ENCODE measurements at regions not wholly inside any gene's neighbourhood (a gene's known extent, or its start where the extent isn't known, plus 50 kb on each side); places are given as distances from the start of the nearest gene placed in this dataset.

- intact Hi-C loops (cut with micrococcal nuclease) = no loop called here
- no peak for TF ChIP-seq CTCF (IDR thresholded peaks at IDR 0.05; ENCODE audit: unreplicated experiment)
- Mint-ChIP-seq H3K4me1 (ENCODE audit: insufficient read depth, unreplicated experiment) (no peaks in the 10 kb centered on the region), H3K9me3 (ENCODE audit: unreplicated experiment) (peaks cover 9% of the 10 kb centered on the region), H3K27ac (ENCODE audit: low read depth, unreplicated experiment) (no peak overlapping the region), H3K4me3 (ENCODE audit: unreplicated experiment) (no peak overlapping the region), H3K27me3 (ENCODE audit: insufficient read depth, unreplicated experiment) (no peaks in the 10 kb centered on the region), H3K36me3 (ENCODE audit: insufficient read depth, unreplicated experiment) (no peaks in the 10 kb centered on the region)
- DNase-seq (ENCODE audit: unreplicated experiment) = no peak
- no TSS peak for BruUV-seq (replicated peaks)
- POLR2A ChIA-PET = no interaction called here
- CTCF ChIA-PET = no interaction called here
These were observed 837.6 kb upstream of the NXPH2 start for GRCh38 chr2:139617747-139618146.

GRCh38 chr2:139613264-139613663, 833.1 kb upstream of the NXPH2 start:
- no peak for TF ChIP-seq CTCF (IDR thresholded peaks at IDR 0.05; ENCODE audit: unreplicated experiment)
- no peak for DNase-seq (ENCODE audit: unreplicated experiment)
- H3K4me3 Mint-ChIP-seq (ENCODE audit: unreplicated experiment) = no peak overlapping the region
- peaks cover 8% of the 10 kb centered on the region for H3K9me3 Mint-ChIP-seq (ENCODE audit: unreplicated experiment)
- intact Hi-C loops (cut with micrococcal nuclease) = no loop called here
- no TSS peak for BruUV-seq (replicated peaks)
- no peaks in the 10 kb centered on the region for H3K36me3 Mint-ChIP-seq (ENCODE audit: insufficient read depth, unreplicated experiment)
- H3K27ac Mint-ChIP-seq (ENCODE audit: low read depth, unreplicated experiment) = no peak overlapping the region
- ChIA-PET POLR2A (no interaction called here), CTCF (no interaction called here)
- no peaks in the 10 kb centered on the region for H3K27me3 Mint-ChIP-seq (ENCODE audit: insufficient read depth, unreplicated experiment)
- no peaks in the 10 kb centered on the region for H3K4me1 Mint-ChIP-seq (ENCODE audit: insufficient read depth, unreplicated experiment)

GRCh38 chr2:139610512-139610911, 830.3 kb upstream of the NXPH2 start:
- Mint-ChIP-seq H3K27ac (ENCODE audit: low read depth, unreplicated experiment) (no peak overlapping the region), H3K9me3 (ENCODE audit: unreplicated experiment) (peaks cover 18% of the 10 kb centered on the region), H3K27me3 (ENCODE audit: insufficient read depth, unreplicated experiment) (no peaks in the 10 kb centered on the region), H3K4me3 (ENCODE audit: unreplicated experiment) (no peak overlapping the region), H3K4me1 (ENCODE audit: insufficient read depth, unreplicated experiment) (no peaks in the 10 kb centered on the region), H3K36me3 (ENCODE audit: insufficient read depth, unreplicated experiment) (no peaks in the 10 kb centered on the region)
- CTCF ChIA-PET = no interaction called here
- BruUV-seq (replicated peaks) = no TSS peak
- no peak for TF ChIP-seq CTCF (IDR thresholded peaks at IDR 0.05; ENCODE audit: unreplicated experiment)
- DNase-seq (ENCODE audit: unreplicated experiment) = no peak
- POLR2A ChIA-PET = no interaction called here
- intact Hi-C loops (cut with micrococcal nuclease) = no loop called here

- peaks cover 25% of the 10 kb centered on the region for H3K9me3 Mint-ChIP-seq (ENCODE audit: unreplicated experiment)
These were observed 828.9 kb upstream of the NXPH2 start for GRCh38 chr2:139609109-139609508.

More at GRCh38 chr2:139609109-139609508, 828.9 kb upstream of the NXPH2 start:
- no peaks in the 10 kb centered on the region for H3K4me1 Mint-ChIP-seq (ENCODE audit: insufficient read depth, unreplicated experiment)
- no peak for TF ChIP-seq CTCF (IDR thresholded peaks at IDR 0.05; ENCODE audit: unreplicated experiment)
- no peak overlapping the region for H3K27ac Mint-ChIP-seq (ENCODE audit: low read depth, unreplicated experiment)
- no peak overlapping the region for H3K4me3 Mint-ChIP-seq (ENCODE audit: unreplicated experiment)
- ChIA-PET CTCF (no interaction called here), POLR2A (no interaction called here)
- no peak for DNase-seq (ENCODE audit: unreplicated experiment)
- intact Hi-C loops (cut with micrococcal nuclease) = no loop called here
- no peaks in the 10 kb centered on the region for H3K27me3 Mint-ChIP-seq (ENCODE audit: insufficient read depth, unreplicated experiment)
- BruUV-seq (replicated peaks) = no TSS peak
- no peaks in the 10 kb centered on the region for H3K36me3 Mint-ChIP-seq (ENCODE audit: insufficient read depth, unreplicated experiment)

Data from MCF 10A (cell line).